K562 (cell line): ENCODE measurements at regions not wholly inside any gene's neighbourhood (a gene's known extent, or its start where the extent isn't known, plus 50 kb on each side); places are given as distances from the start of the nearest gene placed in this dataset.

Experiments used
- ATAC-seq: fragments of 200-7000 bp; cut with Tn5 transposase; 3 replicates; pipeline ENCODE4 v1.9.1; 2020; ENCODE audit warnings: moderate library complexity
- BruUV-seq: library from RNA; stranded (reverse); fragments of 400-500 nt; replicated peaks from 2 replicates; lab custom pipeline; 2021; lab: Mats Ljungman, UMichigan
- CTCF ChIA-PET: fragments of 300-600 bp; formaldehyde crosslinking; extraction: SDS; loops from one replicate; lab custom pipeline; 2021; ENCODE audit warnings: low intra/inter-chr PET ratio; lab: Yijun Ruan, JAX
- POLR2A ChIA-PET: fragments of 300-600, 350-650 bp; sonication (Branson Sonifier 250); formaldehyde crosslinking; extraction: SDS; loops from one replicate; lab custom pipeline; 2021; ENCODE audit warnings: antibody characterized with exemption, inconsistent platforms; lab: Yijun Ruan, JAX
- DNase-seq, 4 experiments: peaks; one replicate each; pipeline versions ENCODE4 v3.0.0 to v3.0.0-alpha.2; 2011 to 2018; ENCODE audit warnings: low spot score in 3 of 4, mixed read lengths in 3 of 4; ENCODE audit errors: extremely low read depth in 1 of 4
- FAIRE-seq: peaks from 2 replicates; lab custom pipeline; 2011; peaks lifted over from hg19 to GRCh38; lab: Jason Lieb, UNC
- H2AFZ ChIP-seq: 2 replicates; pipeline ENCODE4 v1.6.0; 2011; ENCODE audit warnings: low read depth, low read length, control low read depth, inconsistent platforms
- H3K27ac ChIP-seq: fragments of 200-600 bp; 3 replicates; pipeline ENCODE4 v1.8.0; 2011; ENCODE audit warnings: low read depth, mild to moderate bottlenecking, control low read depth, inconsistent platforms, low read length, moderate library complexity, mixed read lengths; ENCODE audit errors: extremely low read depth
- H3K27me3 ChIP-seq, 2 experiments: fragments of 300-600 bp in 1 of 2; 2 replicates in 1 of 2; 3 replicates in 1 of 2; pipeline versions ENCODE4 v1.6.0 to v1.8.0; 2011; ENCODE audit warnings: inconsistent platforms in 2 of 2, low read length in 2 of 2, mild to moderate bottlenecking in 1 of 2, mixed read lengths in 1 of 2, moderate library complexity in 1 of 2; ENCODE audit not compliant: control insufficient read depth in 2 of 2, insufficient read depth in 2 of 2
- H3K36me3 ChIP-seq: fragments of 300-600 bp; 3 replicates; pipeline ENCODE4 v1.8.0; 2011; ENCODE audit warnings: mild to moderate bottlenecking, low read length, inconsistent platforms; ENCODE audit not compliant: control insufficient read depth, insufficient read depth
- H3K4me1 ChIP-seq, 2 experiments: fragments of 200-600 bp in 1 of 2; replicated peaks in 1 of 2; 2 replicates in 1 of 2; 3 replicates in 1 of 2; pipeline versions ENCODE4 v1.5.1 to v1.8.0; 2011; ENCODE audit warnings: inconsistent platforms in 2 of 2, low read length in 2 of 2, mild to moderate bottlenecking in 1 of 2, mixed read lengths in 1 of 2, moderate library complexity in 1 of 2; ENCODE audit not compliant: control insufficient read depth in 2 of 2, insufficient read depth in 2 of 2
- H3K4me2 ChIP-seq: 2 replicates; pipeline ENCODE4 v1.6.1; 2011; ENCODE audit warnings: low read length, control low read depth, inconsistent platforms, mixed read lengths; ENCODE audit not compliant: insufficient read depth
- H3K4me3 ChIP-seq: fragments of 200-600 bp; sonication (generic), shearing (Covaris generic); 2 replicates; pipeline ENCODE4 v1.5.1; 2016; ENCODE audit warnings: control low read depth, inconsistent platforms
- H3K79me2 ChIP-seq: fragments of 200-600 bp; 3 replicates; pipeline ENCODE4 v1.8.0; 2011; ENCODE audit warnings: low read length, inconsistent platforms; ENCODE audit not compliant: control insufficient read depth, insufficient read depth
- H3K9ac ChIP-seq, 2 experiments: 2 replicates each; pipeline versions ENCODE4 v1.6.0 to v1.6.1; 2011; ENCODE audit warnings: low read depth in 2 of 2, low read length in 2 of 2, control low read depth in 1 of 2, inconsistent platforms in 1 of 2, mild to moderate bottlenecking in 1 of 2, mixed read lengths in 1 of 2; ENCODE audit not compliant: insufficient read depth in 1 of 2
- H3K9me1 ChIP-seq: one replicate; pipeline ENCODE4 v1.6.0; 2011; ENCODE audit warnings: inconsistent platforms, mild to moderate bottlenecking, low read length, moderate library complexity; ENCODE audit not compliant: control insufficient read depth, insufficient read depth
- H3K9me3 ChIP-seq: replicated peaks from 2 replicates; pipeline ENCODE4 v1.5.1; 2011; ENCODE audit warnings: low read depth, low read length, inconsistent platforms; ENCODE audit not compliant: control insufficient read depth, insufficient read depth
- H4K20me1 ChIP-seq: replicated peaks from 2 replicates; pipeline ENCODE4 v1.6.1; 2011; ENCODE audit warnings: low read length, inconsistent platforms, mixed read lengths; ENCODE audit not compliant: control insufficient read depth, insufficient read depth
- AFF4 ChIP-seq: sonication (generic); formaldehyde crosslinking; IDR thresholded peaks from 2 replicates; pipeline ENCODE4 v1.8.0; 2023; ENCODE audit warnings: mild to moderate bottlenecking, missing genetic modification reagents
- CCAR2 ChIP-seq: fragments of 200-400 bp; formaldehyde crosslinking; IDR thresholded peaks from 2 replicates; pipeline ENCODE4 v1.6.1; 2017; ENCODE audit warnings: mild to moderate bottlenecking, low read depth, low read length
- KHSRP ChIP-seq: fragments of 450-650 bp; IDR thresholded peaks from 2 replicates; pipeline ENCODE4 v1.6.1; 2017
- LEF1 ChIP-seq: fragments of 450-650 bp; IDR thresholded peaks from 2 replicates; pipeline ENCODE4 v1.6.1; 2016; ENCODE audit warnings: mild to moderate bottlenecking
- POLR2AphosphoS2 ChIP-seq: IDR thresholded peaks from 2 replicates; pipeline ENCODE4 v1.6.1; 2012; ENCODE audit warnings: low read length, improper control_type of control experiment
- SNRNP70 ChIP-seq: fragments of 200-400 bp; formaldehyde crosslinking; optimal IDR thresholded peaks from 2 replicates; pipeline ENCODE3; 2017; ENCODE audit warnings: low read depth, low read length
- SRSF3 ChIP-seq: fragments of 200-400 bp; formaldehyde crosslinking; IDR thresholded peaks from 2 replicates; pipeline ENCODE4 v1.6.1; 2016; ENCODE audit warnings: mild to moderate bottlenecking, low read length, moderate library complexity; ENCODE audit not compliant: insufficient read depth
- TBP ChIP-seq: optimal IDR thresholded peaks from 2 replicates; pipeline ENCODE3; 2011; ENCODE audit warnings: low read depth, low read length, improper control_type of control experiment
- TSHZ1 ChIP-seq: fragments of 250-450 bp; sonication (Bioruptor Pico); IDR thresholded peaks from 2 replicates; pipeline ENCODE4 v1.4.0; 2020; ENCODE audit warnings: mild to moderate bottlenecking, moderate library complexity
- ZBTB43 ChIP-seq: sonication (generic); formaldehyde crosslinking; IDR thresholded peaks from 2 replicates; pipeline ENCODE4 v1.8.0; 2023; ENCODE audit warnings: mild to moderate bottlenecking, missing genetic modification reagents
- ZKSCAN3 ChIP-seq: fragments of 250-450 bp; sonication (Bioruptor Pico); IDR thresholded peaks from 2 replicates; pipeline ENCODE4 v1.4.0; 2020
- WGBS: fragments of 100-300 bp; shearing (Covaris generic); methylation state at CpG from one replicate; pipeline ENCODE4 v1.1.6; 2016; ENCODE audit warnings: low coverage, mixed read lengths; ENCODE audit not compliant: insufficient coverage; ENCODE audit errors: missing lambda C conversion rate; 5-methylcytosine and 5-hydroxymethylcytosine counted together
- in situ Hi-C: fragments of 300-500 bp; cut with MboI; formaldehyde crosslinking; loops from 4 replicates; pipeline ENCODE4 v1.15.0; 2018; ENCODE audit warnings: inconsistent platforms, mixed read lengths
- intact Hi-C: fragments of 100-400 bp; cut with micrococcal nuclease; formaldehyde crosslinking; loops from 2 replicates; pipeline ENCODE4 v1.14.2; 2022

GRCh38 chrX:102860235-102860634, 76.8 kb upstream of the RAB40AL start:
- Histone ChIP-seq H3K4me2 (no peak overlapping the region), H3K36me3 (peaks cover 7% of the 10 kb centered on the region; the same call in 1 of the 3 replicates), H3K79me2 (no peaks in the 10 kb centered on the region), H3K9me1 (no peaks in the 10 kb centered on the region), H3K9ac (no peak overlapping the region), H3K9me3 (no peaks in the 10 kb centered on the region), H3K27me3 (no peaks in the 10 kb centered on the region), H3K4me3 (no peak overlapping the region), H2AFZ (no peak overlapping the region), H4K20me1 (no peaks in the 10 kb centered on the region), H3K4me1 (no peaks in the 10 kb centered on the region), H3K27ac (no peak overlapping the region)
- ChIA-PET POLR2A (no interaction called here), CTCF (no interaction called here)
- no peak for TF ChIP-seq POLR2AphosphoS2
- no peak for TF ChIP-seq LEF1
- TF ChIP-seq TSHZ1 (CRISPR knock-in tag), result no peak
- TF ChIP-seq TBP, result no peak
- no peak for TF ChIP-seq ZKSCAN3
- no peak for TF ChIP-seq SRSF3
- TF ChIP-seq CCAR2, result no peak
- no peak for TF ChIP-seq ZBTB43
- TF ChIP-seq KHSRP, result no peak
- no peak for TF ChIP-seq SNRNP70
- TF ChIP-seq AFF4, result no peak
- in situ Hi-C loops, result no loop called here
- ATAC-seq (no peak), FAIRE-seq (no peak), DNase-seq (no peak)
- intact Hi-C loops, result loop anchor here (10.0 kb wide), 2 partner anchors 145 to 215 kb away; partner anchors contain the start of gene GPRASP2
- WGBS, result 100% methylated on average over 1 of the region's 1 CpG
- BruUV-seq, result no TSS peak
